NCI-H1436 (cell line): ENCODE measurements at regions not wholly inside any gene's neighbourhood (a gene's known extent, or its start where the extent isn't known, plus 50 kb on each side); places are given as distances from the start of the nearest gene placed in this dataset.

Experiments
- DNase-seq: peaks from one replicate; lab custom pipeline; 2025; lab: John Stamatoyannopoulos, UW

DNA sequence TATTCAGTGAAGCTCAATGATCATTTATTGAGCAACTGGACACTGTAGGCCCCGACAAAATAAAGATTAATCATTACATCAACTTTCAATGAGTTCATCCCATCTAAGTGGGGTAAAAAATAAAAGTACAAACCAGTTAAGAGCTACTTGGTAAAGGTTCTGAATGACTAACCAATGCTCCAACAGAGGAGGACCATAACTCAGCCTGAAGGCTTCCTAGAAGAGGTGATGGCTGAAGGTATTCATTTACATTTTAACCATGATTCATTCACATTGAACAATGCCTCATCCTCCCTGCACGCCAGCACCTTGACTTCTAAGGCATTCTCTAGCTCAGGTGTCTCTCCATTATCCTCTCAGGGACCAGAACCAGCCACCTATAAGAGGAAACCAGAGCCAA is 201.4 kb downstream of the ZNF462 start:
- no peak for DNase-seq

GRCh38 chr9:107065549-107065948 is 202.6 kb downstream of the ZNF462 start:
- DNase-seq: no peak

DNA sequence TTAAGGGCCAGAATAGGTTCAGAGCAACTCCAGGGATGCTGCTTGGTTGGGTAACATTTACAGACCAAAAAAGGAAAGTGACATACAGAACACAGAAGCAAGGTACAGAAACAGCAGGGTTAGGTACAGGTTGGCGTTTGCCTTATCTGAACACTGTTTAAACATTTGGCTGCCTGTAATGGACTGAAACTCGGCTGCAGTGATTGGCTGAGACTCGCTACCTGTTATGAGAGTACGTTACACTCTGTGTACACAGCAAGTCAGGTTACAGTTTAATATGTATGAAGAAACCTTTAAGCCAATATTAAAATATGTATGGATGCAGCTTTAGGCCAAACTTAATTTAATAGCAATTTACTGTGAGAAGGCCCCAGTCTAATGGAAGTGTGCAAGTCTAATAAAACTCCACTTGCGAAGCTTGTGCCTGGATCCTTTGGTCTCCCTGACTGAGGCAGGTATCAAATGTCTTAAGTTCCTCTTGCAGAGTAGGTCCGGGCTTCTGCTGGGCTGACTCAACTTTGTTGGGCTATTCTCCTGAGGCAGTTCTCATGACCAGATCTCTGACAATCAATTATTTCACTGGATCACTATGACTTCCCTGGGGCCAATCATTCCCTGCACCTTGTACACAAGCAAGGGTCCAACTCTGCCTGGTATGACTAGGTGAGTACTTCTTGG is 204.9 kb downstream of the ZNF462 start:
- no peak for DNase-seq

DNA sequence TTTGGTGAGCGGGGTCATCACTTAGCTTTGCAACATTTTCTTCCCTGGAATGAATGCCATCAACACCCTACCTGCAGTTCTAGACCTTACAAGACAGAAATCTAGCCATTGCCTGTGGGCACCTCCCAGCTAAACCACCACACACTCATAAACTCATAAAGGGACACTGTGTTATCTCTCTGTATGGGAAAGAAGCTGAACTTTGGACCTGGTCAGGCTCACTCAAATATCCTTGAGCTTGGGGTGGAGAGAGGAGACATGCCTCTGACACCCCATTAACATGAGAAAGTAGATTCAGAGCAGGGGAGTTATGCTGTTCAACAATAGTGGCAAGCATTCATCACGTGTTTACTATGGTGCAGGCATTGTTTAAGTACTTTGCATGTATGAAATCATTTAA is 205.6 kb downstream of the ZNF462 start:
- DNase-seq: no peak

DNA sequence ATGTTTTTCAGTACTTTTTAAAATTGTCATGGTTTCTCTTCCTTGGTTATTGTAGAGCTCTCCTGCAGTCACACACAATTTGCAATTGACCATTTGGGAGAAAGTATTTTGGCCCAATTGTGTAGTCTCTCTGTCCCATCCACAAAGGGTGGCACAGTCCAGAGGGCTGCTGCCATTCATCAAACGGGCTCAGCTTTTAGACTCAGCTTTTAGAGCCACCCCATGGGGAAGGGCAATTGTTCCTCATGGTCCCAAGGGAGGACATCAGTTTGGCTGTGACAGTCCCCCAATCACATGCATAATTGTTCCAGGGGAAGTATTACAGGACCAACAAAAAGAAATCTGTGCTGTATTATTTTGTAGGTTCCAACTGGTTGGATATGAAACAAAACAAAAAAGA is 207.6 kb downstream of the ZNF462 start:
- no peak for DNase-seq

DNA sequence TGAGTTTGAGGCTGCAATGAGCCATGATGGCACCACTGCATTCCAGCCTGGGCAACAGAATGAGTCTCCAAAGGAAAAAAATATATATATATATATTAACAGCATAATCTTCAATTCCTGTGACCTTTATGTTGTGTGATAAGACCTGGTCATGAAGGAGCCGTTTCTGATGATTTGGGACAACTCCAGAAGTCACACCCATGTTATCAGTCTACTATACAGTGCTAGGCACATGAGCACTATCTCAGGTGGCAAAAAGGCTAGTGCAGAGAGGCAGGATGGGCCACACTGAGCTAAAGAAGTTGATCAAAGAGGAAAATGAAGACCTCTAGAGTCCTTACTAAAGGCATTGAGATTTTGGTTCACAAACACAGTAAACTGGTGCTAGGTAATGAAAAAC is 205.0 kb upstream of the RAD23B start:
- no peak for DNase-seq

- DNase-seq: no peak
These were observed 203.5 kb upstream of the RAD23B start for GRCh38 chr9:107079589-107079988.

DNA sequence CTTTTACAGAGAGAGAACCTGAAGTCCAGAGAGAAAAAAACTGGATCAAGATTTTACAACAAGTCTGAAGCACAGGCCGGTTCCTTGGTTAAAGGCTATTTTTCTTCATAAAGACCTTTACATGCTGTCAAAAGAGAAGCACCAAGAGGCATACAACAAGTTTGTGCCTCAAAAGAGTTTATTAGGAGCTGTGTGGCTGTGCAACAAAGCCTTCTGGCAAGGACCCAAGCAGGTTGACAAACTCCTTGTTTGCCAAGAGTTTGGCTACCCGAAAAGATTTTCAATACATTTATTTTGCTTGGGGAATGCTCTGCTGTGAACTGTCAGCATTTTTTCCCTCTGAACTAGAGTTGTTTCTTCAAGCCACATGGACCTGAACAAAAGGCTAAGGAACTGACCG is 202.9 kb upstream of the RAD23B start:
- DNase-seq: no peak

DNA sequence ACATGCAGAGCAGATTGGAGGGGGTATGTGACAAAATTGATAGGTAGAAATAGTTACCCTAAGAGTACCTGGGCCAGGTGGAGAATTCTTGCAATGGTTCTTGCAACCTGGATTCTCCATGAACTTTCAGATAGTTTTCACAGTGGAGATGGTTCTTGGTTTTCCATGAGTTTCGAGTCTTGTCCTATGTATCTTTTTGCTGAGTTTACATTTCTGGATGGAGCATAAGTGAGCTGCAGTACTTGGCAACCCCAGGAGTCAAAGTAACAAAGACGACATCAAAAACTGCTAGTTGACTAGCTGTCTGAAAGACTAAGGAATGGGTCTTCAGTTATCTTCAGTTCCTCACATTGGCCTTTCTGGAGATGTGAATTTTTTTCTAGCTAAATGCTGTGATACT is 196.6 kb upstream of the RAD23B start:
- DNase-seq: no peak

- DNase-seq: no peak
These were observed 195.9 kb upstream of the RAD23B start for GRCh38 chr9:107087222-107087621.

DNA sequence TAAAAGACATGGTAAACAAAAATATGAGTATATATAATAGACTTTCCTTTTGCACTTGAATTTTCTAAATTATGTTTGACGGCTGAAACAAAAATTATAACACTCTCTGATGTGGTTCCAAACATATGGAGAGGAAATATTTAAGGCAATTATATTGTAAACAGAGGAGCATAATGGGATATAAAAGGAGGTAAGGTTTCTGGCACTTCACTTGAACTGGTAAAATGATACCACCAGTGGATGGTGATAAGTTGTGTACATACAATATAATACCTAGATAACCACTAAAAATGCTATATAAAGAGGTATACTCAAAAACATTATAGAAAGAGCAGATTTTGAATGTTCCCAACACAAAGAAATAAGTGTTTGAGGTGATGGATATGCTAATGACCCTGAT is 192.9 kb upstream of the RAD23B start:
- peak; percentile 6 for DNase-seq

DNA sequence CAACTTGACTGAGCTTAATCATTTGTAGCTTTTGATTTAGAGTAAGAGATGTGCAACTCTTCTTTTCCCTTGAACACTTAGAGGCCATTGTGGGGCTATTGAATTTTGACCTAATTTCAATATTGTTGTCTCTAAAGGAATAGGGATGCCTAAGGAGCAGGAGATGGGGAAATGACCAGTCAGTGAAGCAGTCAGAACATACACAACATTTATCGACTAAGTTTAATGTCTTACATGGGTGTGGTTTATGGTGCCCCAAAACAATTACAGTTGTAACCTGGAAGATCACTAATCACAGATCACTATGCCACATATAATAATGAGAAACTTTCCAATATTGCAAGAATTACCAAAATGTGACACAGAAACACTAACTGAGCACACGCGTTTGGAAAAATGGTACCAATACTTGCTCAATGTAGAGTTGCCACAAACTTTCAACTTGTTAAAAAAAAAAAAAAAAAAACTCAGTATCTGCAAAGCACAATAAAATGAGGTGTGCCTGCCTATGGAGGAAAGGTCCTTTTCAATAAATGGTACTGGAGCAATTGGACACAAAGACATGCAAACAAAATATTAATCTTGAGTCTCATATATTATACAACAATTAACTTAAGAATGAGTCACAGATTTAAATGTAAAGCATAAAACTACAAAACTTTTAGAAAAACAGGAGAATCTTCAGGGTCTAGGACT is 189.6 kb upstream of the RAD23B start:
- DNase-seq: no peak

DNA sequence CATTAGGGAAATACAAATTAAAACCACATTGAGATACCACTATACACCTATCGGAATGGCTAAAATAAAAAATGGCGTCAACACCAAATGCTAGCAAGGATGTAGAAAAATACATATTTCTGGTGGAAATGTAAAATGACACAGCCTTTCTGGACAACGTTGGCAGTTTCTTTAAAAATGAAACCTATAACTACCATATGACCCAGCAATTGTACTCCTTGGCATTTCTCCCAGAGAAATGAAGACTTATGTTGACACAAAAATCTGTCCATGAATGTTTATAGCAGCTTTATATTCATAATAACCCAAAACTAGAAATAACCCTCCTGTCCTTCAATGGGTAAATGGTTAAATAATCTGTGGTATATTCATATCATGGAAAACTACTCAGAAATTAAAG is 188.7 kb upstream of the RAD23B start:
- no peak for DNase-seq

DNA sequence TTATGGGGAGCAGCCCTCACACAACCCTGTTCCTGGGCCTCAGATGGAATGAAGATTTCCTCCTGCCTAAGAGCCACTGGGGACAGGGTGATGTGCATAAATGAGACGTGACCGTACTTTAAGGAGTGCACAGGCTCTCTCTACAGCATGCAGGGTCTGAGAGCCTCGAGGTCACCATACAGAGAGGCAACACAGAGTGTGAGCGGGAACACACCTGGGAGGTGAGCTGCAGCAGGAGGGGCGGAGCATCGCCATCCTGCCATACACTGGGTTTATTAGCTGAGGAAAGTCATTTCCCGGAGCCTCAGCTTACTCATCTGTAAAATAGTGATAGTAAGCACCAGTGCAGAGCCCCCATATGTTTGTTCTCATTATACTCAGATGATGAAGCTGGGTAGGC is 182.5 kb upstream of the RAD23B start:
- DNase-seq: no peak

GRCh38 chr9:107102011-107102410 is 181.1 kb upstream of the RAD23B start:
- DNase-seq: no peak

DNA sequence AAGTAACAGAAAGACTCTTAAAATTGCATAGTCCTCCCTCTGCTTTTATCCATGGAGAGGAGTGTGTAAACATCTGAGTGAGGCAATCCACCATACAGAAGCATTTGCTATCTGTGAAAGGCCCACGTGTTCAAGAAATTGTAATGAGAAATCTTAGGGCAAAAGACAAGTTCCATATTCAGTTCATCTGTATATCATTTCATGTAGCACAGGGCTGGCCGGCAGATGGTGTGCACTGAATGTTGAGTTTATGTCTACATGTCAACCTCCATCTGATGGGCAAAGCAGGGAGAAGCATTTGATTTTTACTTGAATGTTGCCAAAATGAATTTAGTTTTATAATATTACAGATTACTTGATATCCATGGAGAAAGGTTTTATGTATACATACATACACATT is 179.5 kb upstream of the RAD23B start:
- no peak for DNase-seq

- no peak for DNase-seq
These were observed 177.3 kb upstream of the RAD23B start for GRCh38 chr9:107105784-107106183.

GRCh38 chr9:107106416-107106815 is 176.7 kb upstream of the RAD23B start:
- DNase-seq: no peak

- DNase-seq: no peak
These were observed 174.5 kb upstream of the RAD23B start for GRCh38 chr9:107108342-107109130.

DNA sequence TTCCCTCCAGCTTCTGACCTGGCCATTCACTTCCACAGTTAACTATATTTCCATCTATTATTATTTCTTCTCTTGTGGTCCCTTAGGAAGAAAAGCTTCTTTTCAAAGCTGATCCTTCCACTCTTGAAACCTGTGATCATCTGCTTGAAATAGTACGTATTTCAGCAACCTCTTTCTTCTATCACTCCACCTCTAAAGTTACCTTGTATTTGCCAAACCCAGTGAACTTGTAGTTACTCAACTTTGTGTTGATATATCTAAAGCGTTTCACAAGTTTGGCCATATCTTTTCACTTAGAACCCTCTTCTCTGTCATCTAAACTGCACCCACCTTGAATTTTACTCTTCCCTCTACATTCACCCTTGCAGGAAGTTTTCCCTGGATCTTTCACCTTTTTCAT is 173.8 kb upstream of the RAD23B start:
- DNase-seq: no peak

GRCh38 chr9:107110153-107110552 is 172.9 kb upstream of the RAD23B start:
- no peak for DNase-seq

GRCh38 chr9:107112707-107113243 is 170.3 kb upstream of the RAD23B start:
- DNase-seq: no peak
